ENCODE measurements at regions not wholly inside any gene's neighbourhood (a gene's known extent, or its start where the extent isn't known, plus 50 kb on each side); places are given as distances from the start of the nearest gene placed in this dataset.
A peak's percentile ranks its signal among the peaks of the same experiment; 100 is the strongest.

GRCh38 chr10:47195274-47195885 is 104.6 kb upstream of the GDF10 start:
- DNase-seq, result no peak

- no peak for DNase-seq
Measured at GRCh38 chr10:47196691-47197090, 103.3 kb upstream of the GDF10 start.

GRCh38 chr10:47198221-47198620 is 101.8 kb upstream of the GDF10 start:
- no peak for DNase-seq

- DNase-seq, result no peak
Measured at GRCh38 chr10:47205192-47205591, 94.8 kb upstream of the GDF10 start.

GRCh38 chr10:47206449-47207280 is 93.3 kb upstream of the GDF10 start:
- peak; percentile 51 for DNase-seq

- DNase-seq, result peak; percentile 11
Measured at GRCh38 chr10:47207281-47207615, 92.7 kb upstream of the GDF10 start.

GRCh38 chr10:47207894-47208469 is 92.0 kb upstream of the GDF10 start:
- DNase-seq, result peak; percentile 39

GRCh38 chr10:47209466-47209865 is 90.5 kb upstream of the GDF10 start:
- no peak for DNase-seq

GRCh38 chr10:47214520-47214919 is 85.5 kb upstream of the GDF10 start:
- no peak for DNase-seq

- DNase-seq, result peak; percentile 68
Measured at GRCh38 chr10:47217113-47217512, 82.9 kb upstream of the GDF10 start.

GRCh38 chr10:47218803-47219202 is 81.2 kb upstream of the GDF10 start:
- DNase-seq, result no peak

GRCh38 chr10:47222461-47222860 is 77.5 kb upstream of the GDF10 start:
- no peak for DNase-seq

- DNase-seq, result no peak
Measured at GRCh38 chr10:47223236-47223635, 76.8 kb upstream of the GDF10 start.

- no peak for DNase-seq
Measured at GRCh38 chr10:47224546-47225218, 75.3 kb upstream of the GDF10 start.

- no peak for DNase-seq
Measured at GRCh38 chr10:47225219-47225927, 74.6 kb upstream of the GDF10 start.

- DNase-seq, result no peak
Measured at GRCh38 chr10:47225928-47226645, 73.9 kb upstream of the GDF10 start.

- no peak for DNase-seq
Measured at GRCh38 chr10:47230482-47230881, 69.5 kb upstream of the GDF10 start.

GRCh38 chr10:47230957-47231356 is 69.0 kb upstream of the GDF10 start:
- no peak for DNase-seq

GRCh38 chr10:47231414-47231813 is 68.6 kb upstream of the GDF10 start:
- no peak for DNase-seq

GRCh38 chr10:47233631-47234030 is 66.4 kb upstream of the GDF10 start:
- no peak for DNase-seq

- DNase-seq, result no peak
Measured at GRCh38 chr10:47235484-47235883, 64.5 kb upstream of the GDF10 start.
